Stimulated activated CD8-positive, alpha-beta memory T cell treated with anti-CD3 and anti-CD28 coated beads, Interleukin-7, amount 100 ng/mL, for 4 hours (primary cell): ENCODE measurements at regions not wholly inside any gene's neighbourhood (a gene's known extent, or its start where the extent isn't known, plus 50 kb on each side); places are given as distances from the start of the nearest gene placed in this dataset.

Experiments used
- DNase-seq, 2 donors: peaks; one replicate each; pipeline ENCODE4 v3.0.0-alpha.2; 2020; ENCODE audit warnings: low read depth in 2 of 2

- DNase-seq = no peak
Measured at GRCh38 chr18:40882468-40882867, 1072.6 kb upstream of the PIK3C3 start.

GRCh38 chr18:40878371-40878770, 1076.7 kb upstream of the PIK3C3 start:
- DNase-seq = no peak

DNA sequence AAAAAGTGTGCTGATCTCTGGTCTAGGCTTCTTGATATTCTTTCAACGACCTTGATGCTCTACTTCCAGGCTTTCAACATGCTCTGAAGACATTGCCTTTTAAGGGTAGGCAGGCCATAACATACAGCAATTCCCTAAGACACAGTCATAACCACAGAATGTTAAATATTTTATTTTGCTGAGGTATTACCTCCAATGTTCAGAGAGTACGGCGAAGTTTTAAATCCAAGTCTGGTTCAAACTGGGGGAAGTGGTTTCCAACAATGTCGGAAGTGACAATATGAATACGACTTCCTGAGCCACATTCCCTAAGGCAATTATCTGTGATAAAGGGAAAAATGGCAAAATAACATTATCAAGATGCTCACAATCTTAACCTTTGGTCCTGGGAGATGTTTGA, 1077.9 kb upstream of the PIK3C3 start:
- no peak for DNase-seq

DNA sequence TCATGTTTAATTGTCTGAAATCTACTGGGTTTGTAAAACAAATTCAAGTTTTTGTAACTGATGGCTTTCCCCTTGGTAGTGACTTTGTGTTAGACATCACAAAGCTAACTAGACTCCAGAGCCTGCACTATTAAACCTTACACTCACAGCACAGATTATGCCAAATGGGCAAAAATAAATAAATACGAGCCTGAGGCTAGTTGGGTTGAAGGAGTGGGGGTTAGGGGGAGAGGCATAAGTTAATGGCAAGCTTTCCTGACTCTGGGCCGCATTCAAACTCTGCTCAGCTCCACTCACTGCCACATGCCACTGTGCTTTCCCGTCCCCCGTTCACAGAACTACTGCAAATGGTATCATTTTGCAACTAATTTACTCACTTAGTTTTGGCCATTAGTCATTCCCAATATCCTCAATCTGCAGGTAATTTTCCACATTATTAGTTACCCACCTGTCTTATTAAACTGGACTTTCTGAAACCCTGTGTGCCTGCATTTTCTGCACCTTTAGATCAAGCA, 1079.9 kb upstream of the PIK3C3 start:
- no peak for DNase-seq

DNA sequence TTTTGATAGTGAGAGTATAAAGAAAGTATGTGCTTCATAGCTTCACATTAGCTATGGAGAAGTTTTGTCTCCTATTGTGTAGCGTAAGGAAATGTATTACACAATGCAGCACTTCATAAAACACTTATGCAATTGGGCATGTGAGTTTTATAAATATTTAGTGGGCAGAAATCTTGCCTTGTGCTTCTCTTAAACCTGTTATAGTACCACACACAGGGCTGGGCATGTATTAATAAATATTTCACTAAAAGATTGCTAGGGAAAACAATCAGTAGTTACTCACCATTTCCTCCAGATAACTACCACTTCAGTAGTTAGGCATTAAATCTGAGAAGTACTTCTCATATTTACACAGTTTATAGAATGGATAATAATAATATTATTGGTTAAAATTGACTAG, 1080.8 kb upstream of the PIK3C3 start:
- DNase-seq = no peak

DNA sequence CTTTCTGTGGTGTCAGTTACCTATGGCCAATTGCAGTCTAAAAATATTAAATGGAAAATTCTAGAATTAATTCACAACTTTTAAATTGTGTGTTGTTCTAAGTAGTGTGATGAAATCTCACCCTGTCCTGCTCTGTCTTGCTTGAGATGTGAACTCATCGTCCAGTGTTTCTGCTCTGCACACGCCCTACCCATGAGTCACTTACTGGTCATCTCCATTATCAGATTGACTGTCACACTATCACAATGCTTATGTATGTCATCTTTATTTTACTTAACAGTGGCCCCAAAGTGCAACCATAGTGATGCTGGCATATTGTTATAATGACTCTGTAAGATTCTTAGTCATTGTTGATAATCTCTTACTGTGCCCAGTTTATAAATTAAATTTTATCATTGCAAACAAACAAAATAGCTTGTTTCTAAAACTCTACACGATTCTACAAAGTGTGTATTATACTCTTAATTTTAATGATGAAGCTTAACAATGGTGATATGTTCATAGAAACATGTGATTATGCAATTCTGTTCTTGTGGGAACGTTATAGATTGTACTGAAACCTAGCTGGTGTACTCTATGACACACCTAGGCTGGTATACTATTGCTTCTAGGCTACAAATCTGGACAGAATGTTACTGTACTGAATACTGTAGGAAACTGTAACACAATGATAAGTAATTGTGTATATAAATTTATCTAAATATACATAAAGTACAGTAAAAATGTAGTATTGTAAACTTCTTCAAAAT, 1086.8 kb upstream of the PIK3C3 start:
- no peak for DNase-seq

- DNase-seq = no peak
Measured at GRCh38 chr18:40867459-40867858, 1087.6 kb upstream of the PIK3C3 start.

DNA sequence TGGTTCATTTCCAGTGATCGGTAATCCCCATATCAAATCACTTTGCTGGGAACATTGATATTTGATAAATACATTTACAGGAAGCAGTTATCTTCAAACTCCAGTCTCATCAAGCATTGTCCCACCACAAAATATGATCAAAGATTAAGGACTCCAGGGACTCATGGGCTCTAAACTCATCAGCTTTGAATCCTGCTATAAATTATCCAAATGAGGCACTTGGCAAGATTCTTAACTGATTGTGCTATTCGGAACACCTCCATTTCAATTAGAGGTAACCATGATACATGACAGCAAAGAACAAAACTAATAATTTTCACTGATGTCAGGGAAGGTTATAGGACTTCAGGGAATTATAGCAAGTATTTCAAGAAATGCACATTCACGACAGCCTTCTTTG, 1088.1 kb upstream of the PIK3C3 start:
- DNase-seq = no peak

GRCh38 chr18:40866013-40866645, 1088.9 kb upstream of the PIK3C3 start:
- DNase-seq = no peak

DNA sequence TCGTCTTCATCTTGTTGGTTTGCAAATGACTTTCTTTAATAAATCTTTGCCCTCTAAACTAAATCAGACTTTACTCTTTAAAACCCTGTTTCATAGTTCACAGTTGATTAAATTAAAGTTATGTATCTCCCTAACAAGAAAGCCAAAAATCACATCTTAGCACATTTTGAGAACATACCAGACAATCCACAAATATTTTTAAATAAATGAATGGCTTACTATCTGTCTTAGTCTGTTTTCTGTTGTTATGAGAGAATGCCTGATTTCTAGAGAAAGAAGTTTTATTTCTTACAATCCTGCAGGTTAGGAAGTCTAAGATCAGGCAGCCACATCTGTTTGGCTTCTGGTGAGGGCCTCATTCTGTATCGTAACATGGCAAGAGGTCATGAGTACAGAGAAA, 1090.2 kb upstream of the PIK3C3 start:
- no peak for DNase-seq

GRCh38 chr18:40863801-40864200, 1091.2 kb upstream of the PIK3C3 start:
- DNase-seq = no peak

DNA sequence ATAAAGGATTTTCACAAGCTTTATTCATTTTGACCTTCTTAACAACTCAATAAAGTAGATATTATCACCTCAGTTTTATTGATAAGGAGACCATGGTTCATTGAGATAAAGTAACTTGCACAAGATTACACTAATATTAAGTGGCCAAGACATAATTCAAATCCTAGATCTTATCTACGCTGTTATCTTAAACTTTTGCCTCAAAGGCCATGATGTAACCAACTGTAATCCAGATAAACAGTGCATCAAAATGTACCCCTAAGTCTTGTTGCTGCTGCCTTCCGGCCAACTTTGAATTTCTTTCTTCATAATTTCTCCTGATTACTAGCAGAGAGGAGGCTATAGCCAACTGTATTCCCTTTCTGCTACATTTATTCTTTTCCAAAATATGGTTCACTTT, 1094.8 kb upstream of the PIK3C3 start:
- no peak for DNase-seq

- DNase-seq = no peak
Measured at GRCh38 chr18:40855661-40856060, 1099.4 kb upstream of the PIK3C3 start.

GRCh38 chr18:40852406-40852805, 1102.6 kb upstream of the PIK3C3 start:
- no peak for DNase-seq

GRCh38 chr18:40851014-40851429, 1104.0 kb upstream of the PIK3C3 start:
- DNase-seq = no peak

DNA sequence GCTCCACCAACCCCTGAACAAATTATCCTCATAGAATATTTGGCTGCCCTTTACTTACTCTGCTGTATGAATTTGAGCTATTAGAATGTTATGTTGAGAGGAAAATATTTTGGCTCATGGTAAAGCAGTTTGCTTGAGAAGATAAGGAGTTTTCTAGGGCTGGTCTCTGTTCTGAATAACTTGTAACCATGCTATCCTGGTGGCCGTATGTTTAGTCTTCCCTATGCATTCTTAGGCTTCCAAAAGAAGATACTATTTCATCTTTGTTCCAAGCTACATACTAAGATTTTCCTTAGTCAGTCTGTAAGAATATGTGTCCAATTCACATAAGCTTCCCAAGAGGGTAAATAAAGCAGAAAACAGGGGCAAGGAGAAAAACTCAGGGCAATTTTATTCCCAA, 1105.1 kb upstream of the PIK3C3 start:
- no peak for DNase-seq

DNA sequence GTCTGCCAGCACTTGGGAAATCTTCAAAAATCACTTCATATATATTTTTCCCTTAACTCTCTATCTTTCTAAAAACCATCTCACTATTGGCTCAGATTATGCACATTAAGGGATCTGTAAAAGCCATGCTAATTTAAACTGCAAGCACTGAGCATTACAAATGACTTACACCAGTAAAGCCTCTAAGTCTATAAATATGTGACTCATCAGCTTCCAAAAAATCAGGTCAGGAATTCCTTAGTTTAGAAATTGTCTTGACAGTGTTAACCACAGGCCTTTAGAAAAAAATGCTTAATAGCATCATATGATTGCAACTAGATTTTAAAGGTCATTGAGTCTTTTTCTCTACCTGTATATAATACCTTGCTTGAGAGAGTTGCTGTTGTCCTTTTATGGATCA, 1113.6 kb upstream of the PIK3C3 start:
- no peak for DNase-seq

DNA sequence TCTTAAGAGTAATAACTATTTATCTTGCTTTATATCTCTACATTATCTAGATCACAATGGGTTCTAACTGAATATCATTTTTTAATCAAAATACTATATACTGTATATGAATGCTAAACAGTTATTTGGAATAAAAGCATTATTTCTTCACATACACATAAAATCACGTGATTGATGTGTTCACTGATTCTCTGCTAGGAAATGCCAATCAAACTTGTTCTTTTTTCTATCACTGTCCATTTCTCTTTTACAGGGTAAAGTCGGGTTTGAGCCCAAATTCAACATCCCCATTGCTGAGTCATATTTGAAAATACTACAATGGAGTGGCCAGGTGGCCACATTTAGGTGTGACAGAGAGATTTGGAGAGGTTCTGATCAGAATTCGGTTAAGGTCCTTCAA, 1114.0 kb upstream of the PIK3C3 start:
- DNase-seq = no peak

DNA sequence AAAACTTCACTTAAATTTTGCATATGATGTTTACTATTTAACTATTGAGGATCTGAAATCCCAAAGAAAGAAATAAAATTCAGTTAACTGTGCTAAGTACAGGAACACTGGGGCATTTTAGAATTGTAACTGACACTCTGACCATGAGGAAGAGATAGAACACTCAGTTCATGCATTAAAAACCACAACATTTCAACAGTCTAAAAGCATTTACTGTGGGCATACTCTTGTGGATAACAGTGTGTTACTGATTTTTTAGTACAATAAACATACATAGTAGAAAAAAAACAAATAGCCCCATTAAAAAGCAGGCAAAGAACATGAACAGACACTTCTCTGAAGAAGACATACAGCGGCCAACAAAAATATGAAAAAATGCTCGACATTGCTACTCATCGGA, 1122.7 kb upstream of the PIK3C3 start:
- no peak for DNase-seq

DNA sequence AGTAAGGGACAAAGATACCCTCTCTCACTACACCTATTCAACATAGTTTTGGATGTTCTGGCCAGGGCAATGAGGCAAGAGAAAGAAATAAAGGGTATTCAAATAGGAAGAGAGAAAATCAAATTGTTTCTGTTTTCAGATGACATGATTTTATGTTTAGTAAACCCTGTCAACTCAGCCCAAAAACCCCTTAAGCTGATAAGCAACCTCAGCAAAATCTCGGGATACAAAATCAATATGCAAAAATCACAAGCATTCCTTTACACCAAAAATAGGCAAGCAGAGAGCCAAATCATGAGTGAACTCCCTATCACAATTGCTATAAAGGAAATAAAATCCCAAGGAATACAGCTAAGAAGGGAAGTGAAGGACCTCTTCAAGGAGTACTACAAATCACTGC, 1130.7 kb upstream of the PIK3C3 start:
- no peak for DNase-seq

- DNase-seq = no peak
Measured at GRCh38 chr18:40821596-40822243, 1133.3 kb upstream of the PIK3C3 start.

GRCh38 chr18:40812981-40813515, 1142.0 kb upstream of the PIK3C3 start:
- no peak for DNase-seq

- no peak for DNase-seq
Measured at GRCh38 chr18:40810372-40810771, 1144.7 kb upstream of the PIK3C3 start.
